HG02610 (cell line): ENCODE measurements at regions not wholly inside any gene's neighbourhood (a gene's known extent, or its start where the extent isn't known, plus 50 kb on each side); places are given as distances from the start of the nearest gene placed in this dataset.
A peak's percentile ranks its signal among the peaks of the same experiment; 100 is the strongest.

Source experiments
- ATAC-seq: cut with Tn5 transposase; IDR thresholded peaks from one replicate; pipeline ENCODE4 v1.9.1; 2021; ENCODE audit warnings: mild to moderate bottlenecking, moderate library complexity; ENCODE audit not compliant: unreplicated experiment

DNA sequence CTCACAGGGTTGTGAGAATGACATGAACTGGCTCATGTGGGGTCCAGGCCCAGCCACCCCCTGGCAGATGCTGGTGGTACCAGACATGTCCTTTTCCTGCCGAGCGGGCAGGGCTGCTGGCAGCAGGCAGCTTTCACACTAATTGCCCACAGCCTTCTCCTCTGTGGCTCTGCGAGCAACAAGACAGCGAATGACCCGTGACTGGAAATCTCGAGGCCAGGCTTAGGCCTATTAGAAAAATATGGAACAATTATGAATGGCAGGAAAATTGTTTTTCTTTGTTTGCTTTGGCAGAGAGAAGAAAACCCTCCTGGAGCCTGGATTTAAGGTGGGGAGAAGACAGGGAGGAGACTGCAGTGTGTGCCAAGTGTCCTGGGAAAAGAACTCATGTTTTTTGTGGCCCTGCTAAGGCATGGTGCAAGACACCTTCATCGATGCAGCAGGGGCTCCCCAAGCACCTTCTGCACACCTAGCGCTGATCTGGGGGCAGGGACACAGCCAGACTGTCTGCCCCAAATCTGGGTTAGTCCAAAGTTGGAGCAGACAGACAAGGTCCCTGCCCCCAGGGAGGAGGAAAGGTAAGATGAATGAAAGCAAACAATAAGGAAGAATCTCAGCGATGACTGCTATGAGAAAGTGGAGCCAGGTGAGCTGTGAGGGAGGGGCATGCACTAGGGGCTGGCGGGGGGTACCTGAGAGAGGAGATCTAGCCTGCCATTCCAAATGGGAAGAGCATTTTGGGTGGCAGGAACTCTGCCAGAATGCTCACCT is 193.8 kb upstream of the TLE3 start:
- no peak for ATAC-seq

DNA sequence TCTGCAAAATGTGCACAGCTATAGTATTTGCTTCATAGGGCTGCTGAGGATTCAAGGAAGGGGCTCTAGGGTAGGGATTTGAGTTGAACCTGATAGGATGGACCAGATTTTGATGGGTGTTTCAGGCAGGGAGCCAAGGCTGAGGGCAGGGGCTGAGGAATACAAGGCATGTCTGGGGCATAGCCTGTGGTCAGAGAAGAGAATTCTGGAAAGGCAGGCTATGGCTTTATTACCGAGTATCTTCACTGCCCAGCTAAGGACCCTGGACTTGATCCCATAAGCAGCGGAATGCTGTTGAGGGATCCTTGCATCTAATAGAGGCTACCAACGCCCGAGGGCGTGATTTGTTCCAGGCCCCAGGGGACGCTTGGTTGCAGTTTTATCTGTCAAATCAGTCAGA is 193.0 kb upstream of the TLE3 start:
- no peak for ATAC-seq

DNA sequence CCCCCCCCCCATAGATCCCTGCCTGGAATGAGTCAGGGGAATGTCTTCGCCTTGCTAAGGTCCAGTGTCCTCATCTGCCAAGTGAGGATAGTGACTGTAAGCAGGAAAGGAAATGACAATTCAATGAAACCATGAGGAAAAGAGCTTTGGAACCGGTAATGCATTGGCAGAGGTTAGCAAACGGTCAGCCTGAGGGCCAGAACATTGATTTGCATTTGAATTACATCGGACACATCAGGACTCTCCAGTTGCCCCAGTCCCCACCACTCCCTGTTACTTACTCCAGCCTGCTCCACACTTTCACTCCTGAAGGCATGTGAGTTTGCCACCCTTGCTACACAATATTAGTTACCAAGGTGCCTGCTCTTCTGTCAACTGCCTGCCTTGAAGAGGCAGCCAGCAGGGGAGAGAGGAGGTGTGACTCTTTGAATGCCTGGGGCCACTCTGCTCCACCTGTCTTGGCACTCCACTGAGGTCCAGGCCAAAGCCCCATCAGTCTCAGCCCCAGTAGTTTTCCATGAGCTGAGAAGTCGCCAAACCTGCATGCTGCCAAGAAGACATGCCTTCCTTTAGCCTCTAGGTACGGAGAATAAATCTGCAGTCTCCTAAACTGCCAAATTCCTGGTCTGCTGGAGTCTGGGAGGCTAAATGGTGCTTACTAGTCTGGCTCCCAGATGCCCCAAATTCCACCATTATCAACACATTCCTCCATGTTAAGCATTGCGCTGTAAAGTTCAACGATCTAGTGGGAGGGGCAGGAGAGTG is 191.7 kb upstream of the TLE3 start:
- ATAC-seq = no peak

DNA sequence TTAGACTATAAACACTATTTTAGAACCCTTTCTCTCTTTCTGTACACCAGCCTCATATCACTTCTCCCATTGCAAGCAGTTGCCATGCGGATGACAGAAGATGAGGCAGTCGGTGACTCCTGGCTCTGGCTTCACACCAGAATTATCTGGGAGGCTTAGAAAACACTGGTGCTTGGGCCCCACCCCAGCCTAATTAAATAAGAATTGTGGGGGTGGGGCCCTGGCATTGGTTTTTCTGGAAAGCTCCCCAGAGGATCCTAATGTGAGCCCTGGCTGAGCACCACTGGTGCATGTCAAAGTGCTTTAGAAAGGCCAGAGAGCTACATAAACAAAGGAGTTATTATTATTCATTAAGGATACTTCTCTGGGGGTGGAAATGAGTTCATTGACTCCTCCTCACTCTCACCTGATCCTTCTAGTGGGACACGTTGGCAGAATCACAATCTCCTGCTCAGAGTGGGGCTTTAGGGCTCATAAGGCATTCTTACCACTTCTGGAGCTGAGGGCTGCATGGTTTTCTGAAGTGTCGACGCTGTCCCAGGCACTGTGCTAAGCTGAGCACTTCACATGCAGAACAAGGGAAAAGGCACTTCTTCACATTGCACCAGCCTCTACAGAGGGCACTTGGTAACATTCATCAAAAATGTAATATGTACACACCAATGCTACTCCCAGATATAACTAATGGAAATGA is 188.5 kb upstream of the TLE3 start:
- ATAC-seq = no peak

DNA sequence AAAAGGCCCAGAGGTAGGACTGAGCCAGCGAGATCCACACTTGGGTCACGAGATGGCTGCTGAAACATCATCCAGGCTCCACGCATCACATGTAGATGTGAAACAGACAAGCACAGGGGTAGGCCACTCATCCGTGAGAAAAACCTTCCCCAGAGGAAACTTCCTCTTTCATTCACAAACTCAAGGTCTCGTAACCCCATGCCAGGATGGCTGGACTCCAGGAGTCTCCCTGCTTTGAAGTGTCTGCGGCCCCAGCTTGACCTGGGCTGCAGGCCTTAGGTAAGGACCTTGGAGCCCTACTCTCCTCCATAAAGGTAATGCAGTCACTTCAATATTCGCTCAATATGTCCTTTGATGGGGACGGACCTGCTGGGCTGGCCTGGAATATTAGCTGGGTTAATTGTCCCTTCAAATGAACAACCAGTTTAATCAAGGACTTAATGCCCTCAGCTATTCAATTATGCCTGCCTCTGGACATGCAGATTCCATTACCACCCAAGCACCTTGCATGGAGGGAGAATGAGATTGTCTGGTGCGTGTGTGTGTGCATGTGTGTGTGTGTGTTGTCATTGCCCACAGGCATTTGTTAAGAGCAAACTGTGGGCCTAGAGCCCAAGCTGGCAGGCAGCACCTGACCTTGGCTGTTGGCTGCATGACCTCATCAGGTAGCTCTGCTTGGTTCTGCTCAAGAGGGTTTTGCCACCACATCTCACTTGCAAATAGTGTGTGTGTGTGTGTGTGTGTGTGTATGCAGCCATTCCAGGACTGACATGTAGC is 186.9 kb upstream of the TLE3 start:
- no peak for ATAC-seq

DNA sequence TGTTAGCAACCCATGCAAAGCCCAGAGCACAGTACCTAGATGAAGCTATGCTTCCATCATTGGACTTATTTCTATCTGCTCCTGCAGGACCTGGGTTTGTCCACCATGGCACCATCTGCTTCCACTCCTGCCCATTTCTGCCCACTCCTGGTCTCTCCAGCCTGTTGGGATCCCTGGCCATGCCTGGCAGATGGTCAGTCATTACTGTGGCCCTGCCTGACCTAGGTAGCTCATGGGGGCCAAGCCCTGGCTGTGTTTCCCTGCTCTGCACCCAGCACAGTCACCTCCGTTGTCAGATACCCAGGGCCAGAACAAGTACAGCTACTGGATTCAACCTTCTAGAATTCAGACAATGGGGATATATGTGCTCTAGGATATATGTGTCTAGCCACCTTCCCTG is 185.8 kb upstream of the TLE3 start:
- no peak for ATAC-seq

DNA sequence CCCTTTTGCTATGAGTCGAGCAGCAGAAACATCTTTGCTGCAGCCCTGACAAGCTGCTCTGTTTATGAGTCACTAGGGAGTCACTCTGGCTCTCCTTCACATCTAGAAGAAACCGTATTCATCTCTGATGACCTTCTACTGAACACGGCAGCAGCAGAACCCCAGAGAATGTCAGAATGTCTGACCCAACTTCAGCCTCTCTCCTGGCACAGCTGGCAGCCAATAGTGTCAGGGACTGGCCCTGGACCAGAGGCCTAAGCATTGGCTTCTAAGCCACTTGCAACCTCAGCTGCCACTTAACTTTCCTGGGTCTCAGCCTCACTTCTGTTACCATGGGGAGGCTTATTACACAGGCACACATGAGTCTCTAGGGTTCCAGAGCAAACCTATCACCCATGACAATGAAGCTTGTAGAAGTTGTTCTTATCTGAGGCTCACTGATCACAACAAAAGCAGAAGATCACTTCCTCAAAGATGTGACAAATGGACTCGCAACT is 184.1 kb upstream of the TLE3 start:
- ATAC-seq = peak; percentile 78

DNA sequence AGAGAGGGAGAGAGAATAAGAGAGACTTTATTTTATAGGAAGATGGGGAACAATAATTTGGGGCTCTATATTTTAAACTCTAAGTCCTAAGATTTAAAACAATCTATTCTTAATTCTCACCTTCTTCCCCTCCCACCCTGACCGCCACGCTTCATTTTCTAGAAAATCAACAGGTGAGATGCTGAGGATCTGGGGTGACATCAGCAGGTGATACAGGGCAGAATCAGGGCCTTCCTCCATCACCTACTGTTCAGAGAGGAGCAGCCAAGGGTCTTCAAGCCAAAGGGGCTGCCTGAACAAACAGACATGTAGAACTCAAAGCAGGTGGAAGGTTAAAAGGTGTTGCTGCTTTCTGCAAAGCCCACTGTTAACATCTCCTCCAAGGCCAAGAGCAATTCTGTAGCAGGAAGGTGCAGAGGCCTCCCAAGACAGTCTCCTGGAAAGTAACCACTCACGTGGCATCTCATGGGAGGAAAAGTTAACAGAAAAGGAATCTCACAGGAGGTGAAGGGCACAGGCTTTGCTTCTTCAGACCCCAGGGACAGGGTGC is 183.6 kb upstream of the TLE3 start:
- ATAC-seq = no peak

DNA sequence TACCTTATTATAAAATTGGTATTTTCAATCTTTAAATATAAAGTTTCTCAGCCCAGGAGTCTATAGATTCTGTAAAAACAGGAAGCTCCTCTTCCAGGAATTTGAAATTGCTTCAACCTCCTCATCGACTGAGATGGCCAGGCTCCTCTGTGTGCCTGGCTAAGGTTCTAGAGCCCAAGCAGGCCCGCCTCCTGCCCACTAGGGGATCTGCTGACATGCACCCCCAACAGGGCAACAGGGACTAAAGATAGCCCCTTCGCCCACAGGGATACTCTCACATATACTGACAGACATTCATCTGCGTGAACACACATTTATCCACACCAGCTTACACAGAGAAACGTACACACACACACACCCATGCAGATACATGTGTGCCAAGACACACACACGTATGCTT is 183.1 kb upstream of the TLE3 start:
- no peak for ATAC-seq

DNA sequence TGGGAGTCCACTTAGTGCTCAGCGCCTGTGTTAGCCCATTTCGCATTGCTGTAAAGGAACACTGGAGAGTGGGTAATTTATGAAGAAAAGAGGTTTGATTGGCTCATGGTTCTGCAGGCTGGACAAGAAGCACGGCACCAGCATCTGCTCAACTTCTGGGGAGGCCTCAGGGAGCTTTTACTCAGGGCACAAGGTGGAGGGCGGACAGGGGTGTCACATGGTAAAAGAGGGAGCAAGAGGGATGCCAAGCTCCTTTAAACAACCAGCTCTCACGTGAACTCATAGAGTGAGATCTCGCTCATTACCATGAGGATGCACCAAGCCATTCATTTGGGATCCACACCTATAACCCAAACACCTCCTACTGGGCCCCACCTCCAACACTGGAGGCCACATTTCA is 181.4 kb upstream of the TLE3 start:
- no peak for ATAC-seq

DNA sequence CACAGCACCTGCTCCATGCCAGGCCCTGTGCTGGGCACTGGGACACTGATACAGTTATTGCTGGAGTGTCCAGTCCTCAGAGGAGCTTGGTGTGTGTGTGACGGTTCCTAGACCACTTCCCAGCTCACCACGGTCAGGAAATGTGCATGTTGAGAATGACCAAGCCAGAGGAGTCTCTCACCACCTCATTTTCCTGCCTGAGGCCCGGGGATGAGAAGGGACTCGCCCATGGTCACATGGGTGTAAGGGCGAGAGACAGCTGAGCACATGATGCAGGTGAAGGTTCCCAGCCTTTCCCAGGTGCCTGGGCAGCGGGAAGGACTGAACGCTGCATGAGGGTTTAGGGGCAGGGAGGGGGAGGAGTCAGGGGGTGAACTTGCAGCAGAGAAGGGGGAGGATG is 180.9 kb upstream of the TLE3 start:
- ATAC-seq = no peak

DNA sequence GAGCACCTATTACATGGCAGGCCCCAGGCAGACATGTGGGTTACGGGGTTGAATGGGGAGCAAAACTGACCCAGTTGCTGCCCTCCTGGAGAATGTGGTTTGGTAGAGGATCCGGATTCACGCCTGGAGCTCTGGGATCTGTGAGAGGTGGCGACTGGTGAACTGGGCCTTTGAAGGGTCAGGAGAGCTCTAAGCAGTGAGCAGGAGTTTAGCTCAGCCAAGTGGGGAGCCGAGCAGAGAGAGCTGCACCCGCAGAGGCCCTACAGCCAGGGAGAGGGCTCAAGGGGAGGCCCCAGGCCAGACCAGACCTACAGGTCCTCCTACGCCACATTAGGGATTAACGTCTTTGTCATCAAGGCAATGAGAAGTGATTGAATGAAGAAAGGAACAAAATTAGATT is 179.8 kb upstream of the TLE3 start:
- no peak for ATAC-seq

DNA sequence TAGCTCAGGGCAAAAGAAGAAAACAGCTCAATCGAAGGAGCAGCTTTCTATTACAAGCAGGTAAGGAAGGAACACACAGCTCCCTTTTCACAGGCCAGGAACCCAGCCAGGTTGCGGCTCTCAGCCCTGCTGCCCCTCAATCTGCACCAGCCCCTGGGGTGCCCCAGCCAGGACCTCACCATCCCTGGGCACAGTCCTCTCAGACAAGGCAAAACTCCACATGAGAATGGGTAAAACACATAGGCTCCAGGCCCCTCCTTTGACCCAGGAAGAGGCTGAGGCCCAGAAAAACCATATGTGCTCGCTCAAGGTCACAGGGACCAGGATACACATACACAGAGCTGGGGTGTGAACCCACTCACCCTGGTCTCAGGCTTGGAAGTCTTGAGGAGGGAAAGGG is 178.7 kb upstream of the TLE3 start:
- no peak for ATAC-seq

DNA sequence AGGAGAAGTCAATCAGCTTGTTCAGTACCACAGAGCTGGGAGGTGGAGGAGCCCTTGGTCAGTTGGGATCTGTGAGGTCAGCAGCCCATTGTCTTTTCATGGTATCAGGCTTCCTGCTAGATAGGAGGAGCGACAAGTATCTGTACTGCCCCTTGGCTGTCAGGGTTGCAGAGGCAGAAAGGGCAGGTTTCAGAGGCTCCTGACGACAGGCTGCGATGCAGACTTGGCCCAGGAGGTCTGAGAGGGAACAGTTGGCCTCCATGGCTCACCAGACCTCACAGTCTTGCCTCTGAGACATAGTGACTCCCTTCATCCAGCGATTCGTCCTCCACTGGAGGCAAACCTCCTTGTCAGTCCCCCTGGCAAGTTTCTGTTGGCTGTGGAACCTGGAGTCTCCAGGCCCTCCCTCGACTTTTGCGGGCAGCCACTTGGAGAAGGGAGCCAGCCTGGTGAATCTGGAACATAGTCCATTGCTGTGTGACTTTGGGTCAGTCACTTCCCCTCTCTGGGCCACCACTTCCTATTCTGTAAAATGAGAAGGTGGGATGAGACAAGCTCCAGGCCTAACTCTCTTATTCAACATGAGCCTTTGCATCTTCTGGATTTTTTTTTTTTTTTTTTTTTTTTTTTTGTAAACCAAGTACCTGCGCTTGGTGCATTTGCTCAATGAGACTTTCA is 177.9 kb upstream of the TLE3 start:
- ATAC-seq = no peak

DNA sequence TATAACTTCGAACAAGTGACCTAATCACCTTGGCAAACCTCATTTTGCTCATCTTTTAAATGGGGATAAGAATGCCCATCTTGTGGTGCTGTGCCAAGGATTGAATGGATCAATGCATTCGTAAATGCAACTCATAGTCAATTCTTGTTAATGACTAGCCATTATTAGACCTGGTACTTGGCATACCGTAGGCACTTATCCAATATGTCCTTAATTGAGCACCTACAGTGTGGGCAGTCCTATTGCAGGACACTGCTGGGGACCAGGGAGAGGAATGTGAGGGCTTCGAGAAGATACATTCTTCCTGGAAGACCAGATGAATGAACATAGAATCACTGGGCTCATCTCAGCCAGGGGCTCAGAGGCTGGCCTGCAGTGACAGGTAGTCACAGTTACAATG is 177.2 kb upstream of the TLE3 start:
- ATAC-seq = no peak

DNA sequence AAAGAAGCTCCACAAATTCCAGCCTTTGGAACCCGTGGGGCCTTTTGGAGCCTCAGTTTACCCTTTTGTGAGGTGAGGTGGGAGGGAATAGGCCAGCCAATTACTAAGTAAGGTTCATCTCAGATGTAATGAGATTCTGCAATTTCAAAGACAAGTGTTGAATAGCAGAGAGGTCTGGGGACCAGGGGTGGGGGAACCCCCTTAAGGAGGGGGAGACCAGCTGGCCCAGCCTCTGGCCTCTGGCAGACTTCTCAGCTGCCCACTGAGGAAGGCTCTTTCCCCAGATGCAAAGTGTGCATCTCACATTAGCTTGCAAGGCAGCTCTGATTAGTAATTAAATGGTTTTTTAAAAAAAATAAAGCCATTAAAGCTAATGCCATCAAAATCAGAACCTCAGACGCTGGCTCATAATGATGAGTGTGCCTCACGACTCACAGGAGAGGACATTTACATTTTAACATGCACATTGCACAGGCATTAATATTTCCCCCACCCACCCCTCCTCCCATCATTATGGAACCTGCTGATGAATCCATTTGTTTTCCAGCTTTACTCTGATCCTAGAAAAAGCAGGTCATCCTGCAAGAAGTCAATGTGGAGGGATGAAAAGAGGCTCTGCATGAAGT is 176.7 kb upstream of the TLE3 start:
- no peak for ATAC-seq

DNA sequence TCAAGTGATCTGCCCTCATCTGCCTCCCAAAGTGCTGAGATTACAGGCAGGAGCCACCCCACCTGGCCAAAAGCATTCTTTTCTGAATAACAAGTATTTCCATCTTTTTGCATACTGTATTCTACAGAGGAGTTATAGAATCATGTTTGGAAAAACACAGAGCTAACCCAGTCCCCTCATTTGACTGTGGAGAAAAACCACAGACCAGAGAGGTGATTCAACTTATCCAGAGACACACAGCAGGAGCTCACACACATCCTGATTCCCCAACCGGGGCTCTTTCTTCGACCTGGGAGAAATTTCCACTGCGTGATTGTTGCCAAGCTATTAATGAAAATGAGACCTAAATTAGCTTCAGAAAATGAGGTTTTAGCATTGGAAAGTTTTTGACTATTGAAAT is 176.1 kb upstream of the TLE3 start:
- no peak for ATAC-seq

DNA sequence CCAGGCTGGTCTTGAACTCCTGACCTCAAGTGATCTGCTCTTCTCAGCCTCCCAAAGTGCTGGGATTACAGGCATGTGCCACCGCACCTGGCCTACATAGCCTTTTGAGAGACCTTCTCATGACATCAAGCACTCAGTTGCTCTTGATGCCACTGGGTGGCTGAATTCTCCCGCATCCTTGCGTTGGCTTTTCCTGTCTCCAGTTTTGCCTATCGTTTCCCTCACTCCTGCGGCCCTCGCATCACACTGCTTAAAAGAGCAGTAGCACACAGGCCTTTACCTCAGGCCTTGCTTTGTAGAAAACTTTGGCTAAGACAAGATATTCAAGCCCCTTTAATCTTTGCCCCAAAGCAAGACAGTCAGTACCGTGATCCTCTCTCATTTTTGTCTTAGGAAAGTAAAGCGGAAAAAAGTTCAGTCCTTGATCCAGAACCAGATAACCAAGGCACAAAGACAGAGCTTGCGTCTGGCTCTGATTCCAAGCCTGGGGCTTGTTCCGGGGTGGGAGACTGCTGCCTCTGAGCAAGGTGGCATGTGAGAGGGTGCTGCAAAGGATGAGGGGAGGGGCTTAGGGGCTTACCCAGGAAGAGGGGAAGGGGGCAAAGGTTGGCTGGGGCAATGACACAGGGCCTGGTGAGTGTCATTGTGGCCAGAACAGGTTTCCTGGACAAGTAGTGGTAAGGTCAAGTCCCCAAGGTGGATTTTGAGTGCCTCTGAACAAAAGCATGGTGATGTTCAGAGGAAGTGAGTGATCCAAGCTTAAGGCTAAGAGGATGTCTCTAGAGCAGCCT is 175.0 kb upstream of the TLE3 start:
- ATAC-seq = no peak
